Endothelial cell of umbilical vein (primary cell): ENCODE measurements at regions not wholly inside any gene's neighbourhood (a gene's known extent, or its start where the extent isn't known, plus 50 kb on each side); places are given as distances from the start of the nearest gene placed in this dataset.

Source experiments
- BruUV-seq: library from RNA; stranded (reverse); fragments of 400-500 nt; replicated peaks from 2 replicates; lab custom pipeline; 2021; lab: Mats Ljungman, UMichigan
- CTCF ChIA-PET: fragments of 300-600, 350-600 bp; sonication (Branson Sonifier 250); formaldehyde crosslinking; loops from one replicate; lab custom pipeline; 2021; ENCODE audit warnings: antibody characterized with exemption, inconsistent platforms; lab: Charles Lee
- POLR2A ChIA-PET: fragments of 300-600, 350-600 bp; sonication (Branson Sonifier 250); formaldehyde crosslinking; loops from one replicate; lab custom pipeline; 2021; ENCODE audit warnings: antibody characterized with exemption, inconsistent platforms; lab: Charles Lee
- DNase-seq: peaks from one replicate; pipeline ENCODE4 v3.0.0-alpha.2; 2011; ENCODE audit warnings: low read depth, low spot score
- FAIRE-seq: peaks from 2 replicates; lab custom pipeline; 2011; peaks lifted over from hg19 to GRCh38; lab: Jason Lieb, UNC
- H2AFZ ChIP-seq: 2 replicates; pipeline ENCODE4 v1.6.0; 2012; ENCODE audit warnings: low read depth, low read length, control low read depth, inconsistent platforms
- H3K27ac ChIP-seq: 2 replicates; pipeline ENCODE4 v1.5.1; 2011; ENCODE audit warnings: low read depth, mild to moderate bottlenecking, control low read depth, low read length, moderate library complexity; ENCODE audit not compliant: insufficient read depth
- H3K27me3 ChIP-seq, 2 experiments: 2 replicates each; pipeline versions ENCODE4 v1.6.0 to v1.6.1; 2011; ENCODE audit warnings: low read length in 2 of 2, mixed read lengths in 1 of 2; ENCODE audit not compliant: control insufficient read depth in 2 of 2, insufficient read depth in 2 of 2
- H3K36me3 ChIP-seq, 2 experiments: 2 replicates in 1 of 2; 3 replicates in 1 of 2; pipeline ENCODE4 v1.5.1; 2011; ENCODE audit warnings: low read length in 2 of 2, mild to moderate bottlenecking in 1 of 2, moderate library complexity in 1 of 2; ENCODE audit not compliant: control insufficient read depth in 2 of 2, insufficient read depth in 2 of 2; ENCODE audit errors: extremely low read depth in 1 of 2
- H3K4me1 ChIP-seq: 3 replicates; pipeline ENCODE4 v1.5.1; 2011; ENCODE audit warnings: mild to moderate bottlenecking, low read length; ENCODE audit not compliant: control insufficient read depth, insufficient read depth; ENCODE audit errors: extremely low read depth
- H3K4me2 ChIP-seq: 2 replicates; pipeline ENCODE4 v1.6.1; 2011; ENCODE audit warnings: low read length, control low read depth, mixed read lengths; ENCODE audit not compliant: insufficient read depth
- H3K4me3 ChIP-seq, 3 experiments: fragments of 200-600 bp in 1 of 3; sonication (generic), shearing (Covaris generic) in 1 of 3; replicated peaks in 1 of 3; 2 replicates each; pipeline ENCODE4 v1.5.1; 2011 to 2016; ENCODE audit warnings: control low read depth in 3 of 3, low read length in 3 of 3, mild to moderate bottlenecking in 2 of 3, inconsistent platforms in 1 of 3, low read depth in 1 of 3, moderate library complexity in 1 of 3; ENCODE audit not compliant: insufficient read depth in 1 of 3
- H3K79me2 ChIP-seq: 2 replicates; pipeline ENCODE4 v1.6.0; 2012; ENCODE audit warnings: low read length, inconsistent platforms; ENCODE audit not compliant: control insufficient read depth, insufficient read depth
- H3K9ac ChIP-seq: replicated peaks from 2 replicates; pipeline ENCODE3; 2011; ENCODE audit warnings: low read length, control low read depth; ENCODE audit not compliant: insufficient read depth; ENCODE audit errors: extremely low read depth
- H3K9me1 ChIP-seq: replicated peaks from 3 replicates; pipeline ENCODE4 v1.6.0; 2011; ENCODE audit warnings: mild to moderate bottlenecking, low read length; ENCODE audit not compliant: control insufficient read depth, insufficient read depth; ENCODE audit errors: extremely low read depth
- H3K9me3 ChIP-seq: replicated peaks from 2 replicates; pipeline ENCODE4 v1.5.1; 2012; ENCODE audit warnings: low read length, inconsistent platforms; ENCODE audit not compliant: control insufficient read depth, insufficient read depth
- H4K20me1 ChIP-seq: replicated peaks from 2 replicates; pipeline ENCODE3; 2011; ENCODE audit warnings: mild to moderate bottlenecking, low read length; ENCODE audit not compliant: control insufficient read depth, insufficient read depth; ENCODE audit errors: extremely low read depth
- EZH2 ChIP-seq: IDR thresholded peaks from 2 replicates; pipeline ENCODE4 v1.6.1; 2012; ENCODE audit warnings: borderline replicate concordance, low read depth, mild to moderate bottlenecking, moderate library complexity, low read length, inconsistent platforms; ENCODE audit not compliant: severe bottlenecking
- FOS ChIP-seq: IDR thresholded peaks from 2 replicates; pipeline ENCODE4 v1.6.1; 2011; ENCODE audit warnings: mild to moderate bottlenecking, low read length, moderate library complexity, borderline replicate concordance; ENCODE audit not compliant: insufficient read depth
- GATA2 ChIP-seq: IDR thresholded peaks from 2 replicates; pipeline ENCODE4 v1.7.0; 2011; ENCODE audit warnings: low read depth, mild to moderate bottlenecking, moderate library complexity, mixed read lengths, low read length; ENCODE audit not compliant: insufficient read length, insufficient read depth
- JUN ChIP-seq: IDR thresholded peaks from 2 replicates; pipeline ENCODE4 v1.6.1; 2011; ENCODE audit warnings: borderline replicate concordance, low read depth; ENCODE audit not compliant: insufficient read length, insufficient read depth
- MYC ChIP-seq: IDR thresholded peaks from one replicate; pipeline ENCODE4 v1.6.1; 2011; ENCODE audit warnings: mild to moderate bottlenecking, low read depth, low read length
- POLR2A ChIP-seq: IDR thresholded peaks from 2 replicates; pipeline ENCODE4 v1.6.1; 2012; ENCODE audit warnings: low read depth, mild to moderate bottlenecking, control low read depth, low read length
- POLR2AphosphoS5 ChIP-seq: IDR thresholded peaks from 2 replicates; pipeline ENCODE4 v1.6.1; 2012; ENCODE audit warnings: low read depth, mild to moderate bottlenecking, control low read depth, low read length, moderate library complexity; ENCODE audit not compliant: insufficient read depth
- dilution Hi-C: fragments of 300-500 bp; cut with MboI; formaldehyde crosslinking; loops from one replicate; pipeline ENCODE4 v1.15.0; 2019; ENCODE audit warnings: low sequenced_read_pairs; ENCODE audit not compliant: extremely low pct_ligation_motif_present
- intact Hi-C: fragments of 100-400 bp; cut with micrococcal nuclease; formaldehyde crosslinking; loops from one replicate; pipeline ENCODE4 v1.10.0; 2022
- TF ChIP-seq, protein P1 (sequence below), 2 donors: IDR thresholded peaks; 1 replicate in 1 of 2; 2 replicates in 1 of 2; pipeline ENCODE4 v1.5.1; 2011; ENCODE audit warnings: low read length in 2 of 2, mild to moderate bottlenecking in 2 of 2, moderate library complexity in 2 of 2, control low read depth in 1 of 2, inconsistent platforms in 1 of 2, low read depth in 1 of 2; ENCODE audit not compliant: insufficient read depth in 1 of 2; ENCODE audit errors: extremely low read depth in 1 of 2
- TF ChIP-seq, protein P2 (sequence below): IDR thresholded peaks from 2 replicates; pipeline ENCODE4 v1.6.1; 2011; ENCODE audit not compliant: insufficient read depth, insufficient read length

DNA sequence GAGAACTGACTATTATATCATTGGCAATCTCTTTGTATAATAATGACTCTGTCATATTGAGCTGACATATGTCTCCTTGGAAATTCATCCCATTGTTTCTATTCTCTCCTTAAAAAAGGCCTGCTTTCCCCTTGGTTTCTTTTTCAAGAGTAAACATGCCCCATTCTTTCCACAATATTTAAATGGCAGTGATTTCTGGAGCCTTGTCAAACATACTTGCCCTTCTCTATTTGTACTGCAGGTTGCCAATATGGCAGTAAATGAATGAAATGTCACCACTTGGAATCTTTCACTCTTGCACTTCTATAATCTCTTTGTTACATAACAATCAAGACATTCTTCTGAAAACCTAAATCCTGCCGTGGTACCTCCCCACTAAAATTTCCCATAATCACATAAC lies 1265.1 kb upstream of the CDH8 start:
- intact Hi-C loops (no loop called here), dilution Hi-C loops (no loop called here)
- H3K27me3 ChIP-seq = no peaks in the 10 kb centered on the region
- no peaks in the 10 kb centered on the region for H4K20me1 ChIP-seq
- BruUV-seq = no TSS peak
- H3K36me3 ChIP-seq = no peaks in the 10 kb centered on the region
- DNase-seq (no peak), FAIRE-seq (no peak)
- H3K79me2 ChIP-seq = no peaks in the 10 kb centered on the region
- CTCF ChIA-PET = no interaction called here
- TF ChIP-seq, protein P1, sequence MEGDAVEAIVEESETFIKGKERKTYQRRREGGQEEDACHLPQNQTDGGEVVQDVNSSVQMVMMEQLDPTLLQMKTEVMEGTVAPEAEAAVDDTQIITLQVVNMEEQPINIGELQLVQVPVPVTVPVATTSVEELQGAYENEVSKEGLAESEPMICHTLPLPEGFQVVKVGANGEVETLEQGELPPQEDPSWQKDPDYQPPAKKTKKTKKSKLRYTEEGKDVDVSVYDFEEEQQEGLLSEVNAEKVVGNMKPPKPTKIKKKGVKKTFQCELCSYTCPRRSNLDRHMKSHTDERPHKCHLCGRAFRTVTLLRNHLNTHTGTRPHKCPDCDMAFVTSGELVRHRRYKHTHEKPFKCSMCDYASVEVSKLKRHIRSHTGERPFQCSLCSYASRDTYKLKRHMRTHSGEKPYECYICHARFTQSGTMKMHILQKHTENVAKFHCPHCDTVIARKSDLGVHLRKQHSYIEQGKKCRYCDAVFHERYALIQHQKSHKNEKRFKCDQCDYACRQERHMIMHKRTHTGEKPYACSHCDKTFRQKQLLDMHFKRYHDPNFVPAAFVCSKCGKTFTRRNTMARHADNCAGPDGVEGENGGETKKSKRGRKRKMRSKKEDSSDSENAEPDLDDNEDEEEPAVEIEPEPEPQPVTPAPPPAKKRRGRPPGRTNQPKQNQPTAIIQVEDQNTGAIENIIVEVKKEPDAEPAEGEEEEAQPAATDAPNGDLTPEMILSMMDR (IDR thresholded peaks at IDR 0.05; ENCODE audit: extremely low read depth in 1 of 2, insufficient read depth in 1 of 2, low read depth in 1 of 2, low read length in 2 of 2) = no peak
- TF ChIP-seq, protein P2, sequence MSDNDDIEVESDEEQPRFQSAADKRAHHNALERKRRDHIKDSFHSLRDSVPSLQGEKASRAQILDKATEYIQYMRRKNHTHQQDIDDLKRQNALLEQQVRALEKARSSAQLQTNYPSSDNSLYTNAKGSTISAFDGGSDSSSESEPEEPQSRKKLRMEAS = no peak
- TF ChIP-seq JUN (no peak), GATA2 (no peak), EZH2 (no peak), MYC (no peak), POLR2A (no peak), FOS (no peak), POLR2AphosphoS5 (no peak)
- H2AFZ ChIP-seq = no peak overlapping the region
- H3K9me3 ChIP-seq = no peaks in the 10 kb centered on the region
- no peak overlapping the region for H3K4me2 ChIP-seq
- H3K9me1 ChIP-seq = no peaks in the 10 kb centered on the region
- H3K4me1 ChIP-seq = no peaks in the 10 kb centered on the region
- no peak overlapping the region for H3K9ac ChIP-seq
- POLR2A ChIA-PET = no interaction called here
- H3K4me3 ChIP-seq = no peak overlapping the region
- H3K27ac ChIP-seq = no peak overlapping the region
